DOHH2 (cell line): ENCODE measurements at regions not wholly inside any gene's neighbourhood (a gene's known extent, or its start where the extent isn't known, plus 50 kb on each side); places are given as distances from the start of the nearest gene placed in this dataset.

Experiments used
- EZH2phosphoT487 ChIP-seq: fragments of 200-600 bp; sonication (generic); IDR thresholded peaks from 2 replicates; pipeline ENCODE4 v1.6.1; 2017; ENCODE audit warnings: borderline replicate concordance, mild to moderate bottlenecking, antibody characterized with exemption, low read length, moderate library complexity, mixed read lengths
- TF ChIP-seq, protein P1 (sequence below): fragments of 200-600 bp; sonication (generic); IDR thresholded peaks from one replicate; pipeline ENCODE4 v1.5.1; 2014; ENCODE audit warnings: antibody characterized with exemption, mild to moderate bottlenecking, low read depth, low read length; ENCODE audit not compliant: poor library complexity, severe bottlenecking

DNA sequence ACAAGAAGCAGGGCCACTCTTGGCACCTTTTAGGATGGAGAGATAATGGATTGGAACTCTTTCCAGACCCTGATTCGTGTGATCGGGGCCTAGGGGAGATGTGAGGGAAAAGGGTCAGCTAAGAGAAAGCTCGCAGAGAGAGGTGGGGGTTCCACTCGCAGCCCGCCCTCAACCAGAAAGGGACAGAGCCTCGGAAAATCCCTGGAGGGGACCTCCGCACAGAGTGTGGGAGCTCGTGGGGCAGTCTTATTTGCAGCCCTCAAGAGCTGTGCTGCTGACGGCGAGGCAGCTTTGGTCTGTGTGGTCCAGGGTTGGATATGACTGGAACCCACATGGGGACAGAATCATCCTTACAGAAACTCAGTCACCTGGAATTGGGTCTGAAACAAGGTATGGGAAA is 184.3 kb upstream of the PMEPA1 start:
- TF ChIP-seq, protein P1, sequence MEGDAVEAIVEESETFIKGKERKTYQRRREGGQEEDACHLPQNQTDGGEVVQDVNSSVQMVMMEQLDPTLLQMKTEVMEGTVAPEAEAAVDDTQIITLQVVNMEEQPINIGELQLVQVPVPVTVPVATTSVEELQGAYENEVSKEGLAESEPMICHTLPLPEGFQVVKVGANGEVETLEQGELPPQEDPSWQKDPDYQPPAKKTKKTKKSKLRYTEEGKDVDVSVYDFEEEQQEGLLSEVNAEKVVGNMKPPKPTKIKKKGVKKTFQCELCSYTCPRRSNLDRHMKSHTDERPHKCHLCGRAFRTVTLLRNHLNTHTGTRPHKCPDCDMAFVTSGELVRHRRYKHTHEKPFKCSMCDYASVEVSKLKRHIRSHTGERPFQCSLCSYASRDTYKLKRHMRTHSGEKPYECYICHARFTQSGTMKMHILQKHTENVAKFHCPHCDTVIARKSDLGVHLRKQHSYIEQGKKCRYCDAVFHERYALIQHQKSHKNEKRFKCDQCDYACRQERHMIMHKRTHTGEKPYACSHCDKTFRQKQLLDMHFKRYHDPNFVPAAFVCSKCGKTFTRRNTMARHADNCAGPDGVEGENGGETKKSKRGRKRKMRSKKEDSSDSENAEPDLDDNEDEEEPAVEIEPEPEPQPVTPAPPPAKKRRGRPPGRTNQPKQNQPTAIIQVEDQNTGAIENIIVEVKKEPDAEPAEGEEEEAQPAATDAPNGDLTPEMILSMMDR = no peak
- no peak for TF ChIP-seq EZH2phosphoT487
